Testis (tissue), 2 donors: ENCODE measurements at regions not wholly inside any gene's neighbourhood (a gene's known extent, or its start where the extent isn't known, plus 50 kb on each side); places are given as distances from the start of the nearest gene placed in this dataset.

Experiments
- DNase-seq: peaks from one replicate; pipeline ENCODE4 v3.0.0-alpha.2; 2019
- H3K27ac ChIP-seq, 2 donors: fragments of 200-600 bp; sonication (generic); one replicate each; pipeline ENCODE4 v1.5.1; 2019
- H3K27me3 ChIP-seq: fragments of 200-600 bp; sonication (generic); one replicate; pipeline ENCODE4 v1.5.1; 2019
- H3K36me3 ChIP-seq: fragments of 200-600 bp; sonication (generic); one replicate; pipeline ENCODE4 v1.5.1; 2017; ENCODE audit warnings: low read depth; ENCODE audit errors: missing control alignments
- H3K4me1 ChIP-seq: fragments of 200-600 bp; sonication (generic); one replicate; pipeline ENCODE4 v1.5.1; 2019
- H3K4me3 ChIP-seq, 2 donors: fragments of 200-600 bp; sonication (generic); one replicate each; pipeline ENCODE4 v1.5.1; 2017 to 2019
- H3K9me3 ChIP-seq: fragments of 200-600 bp; sonication (generic); one replicate; pipeline ENCODE4 v1.5.1; 2017
- CTCF ChIP-seq, 3 experiments: fragments of 450-650 bp in 2 of 3; fragments of 200-600 bp in 1 of 3; sonication (generic) in 1 of 3; IDR thresholded peaks; one replicate each; pipeline ENCODE4 v1.5.1; 2016 to 2019; ENCODE audit warnings: antibody characterized with exemption in 3 of 3, mild to moderate bottlenecking in 2 of 3, moderate library complexity in 1 of 3
- POLR2A ChIP-seq: fragments of 450-650 bp; IDR thresholded peaks from one replicate; pipeline ENCODE4 v1.6.1; 2017; ENCODE audit warnings: antibody characterized with exemption, mild to moderate bottlenecking, moderate library complexity
- WGBS, 2 donors: methylation state at CpG; one replicate each; pipeline ENCODE4 v1.1.5; 2018; 5-methylcytosine and 5-hydroxymethylcytosine counted together
- intact Hi-C: fragments of 100-400 bp; cut with DNase I; formaldehyde crosslinking; loops from one replicate; pipeline ENCODE4 v1.15.1; 2023; ENCODE audit warnings: low total_unique reads

- H3K36me3 ChIP-seq: no peaks in the 10 kb centered on the region
- no peaks in the 10 kb centered on the region for H3K4me1 ChIP-seq
- WGBS, 2 donors: 87 to 92% methylated on average over 2 of the region's 2 CpGs
- H3K27ac ChIP-seq: no peak overlapping the region
- no peaks in the 10 kb centered on the region for H3K9me3 ChIP-seq
- TF ChIP-seq CTCF (IDR thresholded peaks at IDR 0.05): no peak
- no peak for TF ChIP-seq POLR2A
- intact Hi-C loops: no loop called here
- no peak for DNase-seq
- no peaks in the 10 kb centered on the region for H3K27me3 ChIP-seq
- H3K4me3 ChIP-seq: no peak overlapping the region
Observed at GRCh38 chr12:89965993-89966392, 257.4 kb upstream of the ATP2B1 start.

- no peak overlapping the region for H3K27ac ChIP-seq
- no peaks in the 10 kb centered on the region for H3K4me1 ChIP-seq
- no peak for DNase-seq
- no peaks in the 10 kb centered on the region for H3K9me3 ChIP-seq
- no peaks in the 10 kb centered on the region for H3K27me3 ChIP-seq
- H3K36me3 ChIP-seq: no peaks in the 10 kb centered on the region
- intact Hi-C loops: no loop called here
- TF ChIP-seq POLR2A: no peak
- TF ChIP-seq CTCF (IDR thresholded peaks at IDR 0.05): peak in 2 of 3 experiments; percentile 15 to 28
- 84 to 90% methylated on average over 4 of the region's 4 CpGs for WGBS, 2 donors
- no peak overlapping the region for H3K4me3 ChIP-seq
Observed at GRCh38 chr12:89962648-89963047, 254.0 kb upstream of the ATP2B1 start.

- H3K27me3 ChIP-seq: no peaks in the 10 kb centered on the region
- H3K4me1 ChIP-seq: no peaks in the 10 kb centered on the region
- DNase-seq: no peak
- H3K27ac ChIP-seq: no peak overlapping the region
- TF ChIP-seq POLR2A (no peak), CTCF (IDR thresholded peaks at IDR 0.05) (no peak)
- 80 to 81% methylated on average over 2 of the region's 2 CpGs for WGBS, 2 donors
- intact Hi-C loops: no loop called here
- no peaks in the 10 kb centered on the region for H3K36me3 ChIP-seq
- no peak overlapping the region for H3K4me3 ChIP-seq
- no peaks in the 10 kb centered on the region for H3K9me3 ChIP-seq
Observed at GRCh38 chr12:89960607-89961394, 252.2 kb upstream of the ATP2B1 start.

GRCh38 chr12:89960011-89960507 lies 251.4 kb upstream of the ATP2B1 start:
- intact Hi-C loops: no loop called here
- Histone ChIP-seq H3K4me3 (no peak overlapping the region), H3K9me3 (no peaks in the 10 kb centered on the region), H3K36me3 (no peaks in the 10 kb centered on the region), H3K27me3 (no peaks in the 10 kb centered on the region), H3K4me1 (no peaks in the 10 kb centered on the region), H3K27ac (no peak overlapping the region)
- no peak for DNase-seq
- TF ChIP-seq CTCF (IDR thresholded peaks at IDR 0.05) (no peak), POLR2A (no peak)
- WGBS, 2 donors: 89 to 91% methylated on average over 2 of the region's 2 CpGs

GRCh38 chr12:89959179-89959578 lies 250.5 kb upstream of the ATP2B1 start:
- no peaks in the 10 kb centered on the region for H3K9me3 ChIP-seq
- no peaks in the 10 kb centered on the region for H3K27me3 ChIP-seq
- no peaks in the 10 kb centered on the region for H3K36me3 ChIP-seq
- no peak overlapping the region for H3K4me3 ChIP-seq
- peaks cover 6% of the 10 kb centered on the region for H3K4me1 ChIP-seq
- WGBS, 2 donors: 63 to 74% methylated on average over 1 of the region's 1 CpG
- H3K27ac ChIP-seq: no peak overlapping the region
- TF ChIP-seq POLR2A: no peak
- TF ChIP-seq CTCF (IDR thresholded peaks at IDR 0.05): no peak
- intact Hi-C loops: no loop called here
- no peak for DNase-seq
